ENCODE measurements at regions not wholly inside any gene's neighbourhood (a gene's known extent, or its start where the extent isn't known, plus 50 kb on each side); places are given as distances from the start of the nearest gene placed in this dataset.

DNA sequence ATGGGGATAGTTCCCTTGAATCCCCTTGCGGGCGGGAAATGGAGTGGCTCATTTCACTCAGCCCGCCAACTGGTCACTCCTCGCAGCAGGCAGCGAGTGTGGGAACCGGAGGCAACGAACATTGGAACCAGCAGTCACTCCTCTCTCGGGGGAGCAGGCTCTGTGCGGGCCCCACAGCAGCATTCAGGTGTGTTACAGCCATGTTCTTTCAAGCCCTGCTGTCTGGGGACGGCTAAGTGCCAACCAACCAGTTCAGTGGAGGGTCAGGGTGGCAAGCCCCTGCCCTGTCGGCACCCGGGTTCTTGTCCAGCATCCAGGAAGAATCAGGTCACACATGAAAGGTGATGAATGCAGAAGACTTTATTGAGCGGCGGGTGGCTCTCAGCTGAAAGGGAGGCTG, 370.5 kb downstream of the NUF2 start:
- no peaks in the 10 kb centered on the region for H3K4me1 ChIP-seq (ENCODE audit: control insufficient read depth, insufficient read depth, low read length)
- H3K27ac ChIP-seq (ENCODE audit: extremely low read depth, low read depth, low read length): no peak overlapping the region
- no peak for TF ChIP-seq KLF9 (tag by site-specific recombination; IDR thresholded peaks at IDR 0.05; ENCODE audit: low read depth)
- TF ChIP-seq KLF7 (tag by site-specific recombination; IDR thresholded peaks at IDR 0.05; ENCODE audit: borderline replicate concordance): no peak
- TF ChIP-seq ZNF585B (tag by site-specific recombination; IDR thresholded peaks at IDR 0.05): no peak
- no peak for TF ChIP-seq PRDM1 (tag by site-specific recombination; IDR thresholded peaks at IDR 0.05)
- no peaks in the 10 kb centered on the region for H3K9me3 ChIP-seq (ENCODE audit: control insufficient read depth, insufficient read depth, low read depth, low read length)
- ChIA-PET CTCF (no interaction called here), POLR2A (no interaction called here)
- H3K36me3 ChIP-seq (ENCODE audit: control insufficient read depth in 2 of 2, insufficient read depth in 1 of 2, low read length in 2 of 2): no peaks in the 10 kb centered on the region
- H3K4me3 ChIP-seq (ENCODE audit: low read depth, low read length): no peak overlapping the region

- H3K27ac ChIP-seq (ENCODE audit: extremely low read depth, low read depth, low read length): no peak overlapping the region
- no peak overlapping the region for H3K4me3 ChIP-seq (ENCODE audit: low read depth, low read length)
- CTCF ChIA-PET: no interaction called here
- POLR2A ChIA-PET: no interaction called here
- H3K9me3 ChIP-seq (ENCODE audit: control insufficient read depth, insufficient read depth, low read depth, low read length): no peaks in the 10 kb centered on the region
- H3K36me3 ChIP-seq (ENCODE audit: control insufficient read depth in 2 of 2, insufficient read depth in 1 of 2, low read length in 2 of 2): no peaks in the 10 kb centered on the region
- no peak for TF ChIP-seq ZBTB21 (tag by site-specific recombination; IDR thresholded peaks at IDR 0.05)
- TF ChIP-seq ZNF561 (tag by site-specific recombination; IDR thresholded peaks at IDR 0.05; ENCODE audit: borderline replicate concordance): no peak
- no peak for TF ChIP-seq ZFHX2 (tag by site-specific recombination; conservative IDR thresholded peaks at IDR 0.05)
- TF ChIP-seq, protein P1, sequence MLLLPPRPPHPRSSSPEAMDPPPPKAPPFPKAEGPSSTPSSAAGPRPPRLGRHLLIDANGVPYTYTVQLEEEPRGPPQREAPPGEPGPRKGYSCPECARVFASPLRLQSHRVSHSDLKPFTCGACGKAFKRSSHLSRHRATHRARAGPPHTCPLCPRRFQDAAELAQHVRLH (tag by site-specific recombination; IDR thresholded peaks at IDR 0.05): no peak
- no peak for TF ChIP-seq ZNF140 (tag by site-specific recombination; IDR thresholded peaks at IDR 0.05)
- TF ChIP-seq ZNF426 (tag by site-specific recombination; IDR thresholded peaks at IDR 0.05): no peak
- no peaks in the 10 kb centered on the region for H3K4me1 ChIP-seq (ENCODE audit: control insufficient read depth, insufficient read depth, low read length)
Observed at GRCh38 chr1:163697137-163697536, 375.4 kb downstream of the NUF2 start.

DNA sequence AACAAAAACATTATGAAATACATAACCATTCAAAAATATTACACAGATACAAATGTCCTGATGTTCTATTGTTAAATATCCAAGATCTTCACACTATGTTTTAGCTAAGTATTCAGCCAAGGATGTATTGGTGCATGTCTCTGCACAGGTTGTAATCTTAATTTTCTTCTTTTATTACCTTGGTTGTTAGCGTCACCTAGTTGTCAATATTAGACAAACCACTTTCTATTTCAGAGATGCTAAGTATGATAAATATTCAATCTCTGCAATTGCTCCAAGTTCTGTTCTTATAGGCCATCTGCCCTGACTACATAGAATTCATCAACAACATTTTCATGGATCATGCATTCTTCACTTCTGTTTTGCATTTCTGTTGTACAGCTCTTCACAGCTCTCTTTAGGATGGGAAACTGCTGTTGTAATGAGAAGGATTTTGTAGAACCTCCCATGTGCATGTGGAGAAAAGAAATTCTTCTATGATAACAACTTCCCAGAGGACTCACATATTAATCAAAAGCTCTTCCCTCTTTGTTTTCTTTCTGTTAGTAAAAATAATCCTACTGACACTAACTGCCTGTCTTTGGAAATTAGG, 380.1 kb downstream of the NUF2 start:
- CTCF ChIA-PET: interaction anchor here (0.7 to 1.5 kb wide), 3 partner anchors 140 to 291 kb away, joined by 3 to 6 read pairs (median 3); no protein-coding TSS in a partner anchor
- TF ChIP-seq ZNF398 (tag by site-specific recombination; IDR thresholded peaks at IDR 0.05) (no peak), IKZF3 (tag by site-specific recombination; IDR thresholded peaks at IDR 0.05) (no peak), ZNF292 (tag by site-specific recombination; IDR thresholded peaks at IDR 0.05; ENCODE audit: borderline replicate concordance, low read depth) (no peak), ZNF155 (tag by site-specific recombination; IDR thresholded peaks at IDR 0.05) (no peak), ZBTB21 (tag by site-specific recombination; IDR thresholded peaks at IDR 0.05) (no peak), KLF7 (tag by site-specific recombination; IDR thresholded peaks at IDR 0.05; ENCODE audit: borderline replicate concordance) (no peak), ZNF311 (tag by site-specific recombination; IDR thresholded peaks at IDR 0.05; ENCODE audit: borderline replicate concordance) (no peak), ZBTB10 (tag by site-specific recombination; IDR thresholded peaks at IDR 0.05) (no peak), ZNF560 (tag by site-specific recombination; IDR thresholded peaks at IDR 0.05; ENCODE audit: borderline replicate concordance) (no peak), ZNF10 (tag by site-specific recombination; IDR thresholded peaks at IDR 0.05) (no peak)
- TF ChIP-seq, protein P2, sequence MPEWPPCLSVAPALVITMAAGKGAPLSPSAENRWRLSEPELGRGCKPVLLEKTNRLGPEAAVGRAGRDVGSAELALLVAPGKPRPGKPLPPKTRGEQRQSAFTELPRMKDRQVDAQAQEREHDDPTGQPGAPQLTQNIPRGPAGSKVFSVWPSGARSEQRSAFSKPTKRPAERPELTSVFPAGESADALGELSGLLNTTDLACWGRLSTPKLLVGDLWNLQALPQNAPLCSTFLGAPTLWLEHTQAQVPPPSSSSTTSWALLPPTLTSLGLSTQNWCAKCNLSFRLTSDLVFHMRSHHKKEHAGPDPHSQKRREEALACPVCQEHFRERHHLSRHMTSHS (tag by site-specific recombination; IDR thresholded peaks at IDR 0.05): no peak
- Histone ChIP-seq H3K9me3 (ENCODE audit: control insufficient read depth, insufficient read depth, low read depth, low read length) (no peaks in the 10 kb centered on the region), H3K27ac (ENCODE audit: extremely low read depth, low read depth, low read length) (no peak overlapping the region), H3K36me3 (ENCODE audit: control insufficient read depth in 2 of 2, insufficient read depth in 1 of 2, low read length in 2 of 2) (no peaks in the 10 kb centered on the region), H3K4me3 (ENCODE audit: low read depth, low read length) (no peak overlapping the region), H3K4me1 (ENCODE audit: control insufficient read depth, insufficient read depth, low read length) (no peaks in the 10 kb centered on the region)
- POLR2A ChIA-PET: no interaction called here

Measured in HEK293 (cell line).